PC-3 (cell line): ENCODE measurements at regions not wholly inside any gene's neighbourhood (a gene's known extent, or its start where the extent isn't known, plus 50 kb on each side); places are given as distances from the start of the nearest gene placed in this dataset.
A peak's percentile ranks its signal among the peaks of the same experiment; 100 is the strongest.

Experiments used
- ATAC-seq: fragments of 200-7000 bp; cut with Tn5 transposase; 2 replicates; pipeline ENCODE4 v1.9.1; 2020; ENCODE audit warnings: mild to moderate bottlenecking, moderate library complexity
- BruUV-seq: library from RNA; stranded (reverse); fragments of 400-500 nt; replicated peaks from 2 replicates; lab custom pipeline; 2021; lab: Mats Ljungman, UMichigan
- CTCF ChIA-PET: fragments of 300-600 bp; sonication (Branson Sonifier 250); formaldehyde crosslinking; loops from one replicate; lab custom pipeline; 2022; ENCODE audit warnings: antibody characterized with exemption; lab: Charles Lee
- POLR2A ChIA-PET: fragments of 300-600 bp; sonication (Branson Sonifier 250); formaldehyde crosslinking; loops from one replicate; lab custom pipeline; 2022; ENCODE audit warnings: antibody characterized with exemption; ENCODE audit not compliant: unreplicated experiment; lab: Charles Lee
- DNase-seq: peaks from one replicate; pipeline ENCODE4 v3.0.0-alpha.2; 2015
- H2AFZ ChIP-seq: fragments of 300-600 bp; sonication (generic); 2 replicates; pipeline ENCODE4 v1.6.0; 2016; ENCODE audit warnings: antibody characterized with exemption, low read length
- H3F3A ChIP-seq: fragments of 300-600 bp; sonication (generic); one replicate; pipeline ENCODE4 v1.6.0; 2017; ENCODE audit warnings: antibody characterized with exemption, low read length, control low read depth, mild to moderate bottlenecking; ENCODE audit not compliant: unreplicated experiment
- H3K27ac ChIP-seq: fragments of 300-600 bp; sonication (generic); 2 replicates; pipeline ENCODE4 v1.5.1; 2016; ENCODE audit warnings: mild to moderate bottlenecking, low read length
- H3K27me3 ChIP-seq: fragments of 300-600 bp; sonication (generic); 2 replicates; pipeline ENCODE4 v1.6.1; 2016; ENCODE audit warnings: low read length, mixed read lengths
- H3K36me3 ChIP-seq: fragments of 300-600 bp; sonication (generic); 2 replicates; pipeline ENCODE4 v1.6.1; 2016; ENCODE audit warnings: low read depth, mixed run types, low read length, mixed read lengths
- H3K4me1 ChIP-seq: fragments of 300-600 bp; sonication (generic); 2 replicates; pipeline ENCODE4 v1.5.1; 2016; ENCODE audit warnings: low read length; ENCODE audit not compliant: insufficient read depth
- H3K4me2 ChIP-seq: fragments of 300-600 bp; sonication (generic); 2 replicates; pipeline ENCODE4 v1.6.0; 2016; ENCODE audit warnings: low read length
- H3K4me3 ChIP-seq: fragments of 300-600 bp; sonication (generic); 2 replicates; pipeline ENCODE4 v1.5.1; 2016; ENCODE audit warnings: mild to moderate bottlenecking, low read length, mixed read lengths
- H3K79me2 ChIP-seq: fragments of 300-600 bp; sonication (generic); 2 replicates; pipeline ENCODE4 v1.6.1; 2017; ENCODE audit warnings: low read length, mixed read lengths
- H3K9ac ChIP-seq: fragments of 300-600 bp; sonication (generic); 2 replicates; pipeline ENCODE4 v1.6.0; 2016; ENCODE audit warnings: mild to moderate bottlenecking, low read length
- H3K9me2 ChIP-seq: fragments of 300-600 bp; sonication (generic); replicated peaks from 2 replicates; pipeline ENCODE4 v1.6.1; 2016; ENCODE audit warnings: mixed run types, low read length, mixed read lengths
- H3K9me3 ChIP-seq: fragments of 300-600 bp; sonication (generic); 2 replicates; pipeline ENCODE4 v1.6.1; 2016; ENCODE audit warnings: low read length, mixed read lengths
- H4K20me1 ChIP-seq: fragments of 300-600 bp; sonication (generic); 2 replicates; pipeline ENCODE4 v1.6.1; 2016; ENCODE audit warnings: low read length, mixed read lengths
- CTCF ChIP-seq: fragments of 300-600 bp; sonication (generic); conservative IDR thresholded peaks from 2 replicates; pipeline ENCODE4 v1.5.1; 2017; ENCODE audit warnings: antibody characterized with exemption, low read depth, mild to moderate bottlenecking, low read length
- EZH2 ChIP-seq: fragments of 300-600 bp; sonication (generic); IDR thresholded peaks from one replicate; pipeline ENCODE4 v1.6.1; 2017; ENCODE audit warnings: antibody characterized with exemption, mild to moderate bottlenecking, low read length; ENCODE audit not compliant: unreplicated experiment
- EZH2phosphoT487 ChIP-seq: fragments of 300-600 bp; sonication (generic); IDR thresholded peaks from 2 replicates; pipeline ENCODE4 v1.6.1; 2018; ENCODE audit warnings: mild to moderate bottlenecking, antibody characterized with exemption, low read length, borderline replicate concordance
- intact Hi-C: fragments of 100-400 bp; cut with micrococcal nuclease; formaldehyde crosslinking; loops from 2 replicates; pipeline ENCODE4 v1.9.0; 2023

GRCh38 chr10:35783305-35783838 lies 141.3 kb upstream of the FZD8 start:
- peak overlapping the region; percentile 21 for H3K9ac ChIP-seq
- TF ChIP-seq CTCF (no peak), EZH2 (no peak), EZH2phosphoT487 (no peak)
- H3F3A ChIP-seq = peaks cover 15% of the 10 kb centered on the region
- intact Hi-C loops = loop anchor here (1.0 to 5.0 kb wide), 17 partner anchors 12 to 942 kb away; no protein-coding TSS in a partner anchor
- no peaks in the 10 kb centered on the region for H3K79me2 ChIP-seq
- peaks cover 11% of the 10 kb centered on the region; the same call in 1 of the 2 replicates for H3K36me3 ChIP-seq
- H3K4me2 ChIP-seq = peak overlapping the region; percentile 48
- BruUV-seq = no TSS peak
- CTCF ChIA-PET = interaction anchor here (0.5 to 1.0 kb wide), 5 partner anchors 12 to 996 kb away, joined by 3 to 6 read pairs (median 4); no protein-coding TSS in a partner anchor
- POLR2A ChIA-PET = interaction anchor here (0.6 kb wide), 1 partner anchor 1966 kb away, joined by 7 read pairs; no protein-coding TSS in a partner anchor
- ATAC-seq (peak; percentile 84), DNase-seq (peak; percentile 99)
- H3K4me3 ChIP-seq = peak overlapping the region; percentile 19
- H3K9me2 ChIP-seq = no peaks in the 10 kb centered on the region
- H3K4me1 ChIP-seq = peaks cover 37% of the 10 kb centered on the region
- peak overlapping the region; percentile 72 for H3K27ac ChIP-seq
- peak overlapping the region; percentile 10 for H2AFZ ChIP-seq
- H3K27me3 ChIP-seq = no peaks in the 10 kb centered on the region
- H3K9me3 ChIP-seq = peaks cover 12% of the 10 kb centered on the region
- H4K20me1 ChIP-seq = no peaks in the 10 kb centered on the region

- no peak overlapping the region for H3K9ac ChIP-seq
- DNase-seq (peak; percentile 72), ATAC-seq (no peak)
- H3K9me3 ChIP-seq = no peaks in the 10 kb centered on the region
- TF ChIP-seq CTCF (peak; percentile 72), EZH2 (no peak)
- H4K20me1 ChIP-seq = no peaks in the 10 kb centered on the region
- no peaks in the 10 kb centered on the region for H3K9me2 ChIP-seq
- no peak overlapping the region for H3K4me3 ChIP-seq
- CTCF ChIA-PET = interaction anchor here (0.5 to 2.0 kb wide), 7 partner anchors 135 to 998 kb away, joined by 3 to 9 read pairs (median 6); no protein-coding TSS in a partner anchor
- POLR2A ChIA-PET = interaction anchor here (0.5 to 0.7 kb wide), 2 partner anchors 484 to 682 kb away, joined by 3 to 4 read pairs; no protein-coding TSS in a partner anchor
- intact Hi-C loops = loop anchor here (1.0 to 5.0 kb wide), 2 partner anchors 896 to 998 kb away; no protein-coding TSS in a partner anchor
- peak overlapping the region; percentile 72; the same call in 1 of the 2 replicates for H3K27ac ChIP-seq
- no TSS peak for BruUV-seq
- H3K36me3 ChIP-seq = no peaks in the 10 kb centered on the region
- no peak overlapping the region for H2AFZ ChIP-seq
- no peak overlapping the region for H3K4me2 ChIP-seq
- H3K4me1 ChIP-seq = peaks cover 37% of the 10 kb centered on the region
- peaks cover 15% of the 10 kb centered on the region for H3F3A ChIP-seq
- no peaks in the 10 kb centered on the region for H3K79me2 ChIP-seq
- no peaks in the 10 kb centered on the region for H3K27me3 ChIP-seq
These were observed 139.5 kb upstream of the FZD8 start for GRCh38 chr10:35781643-35782035.
